Stomach smooth muscle (tissue), 2 donors: ENCODE measurements at regions not wholly inside any gene's neighbourhood (a gene's known extent, or its start where the extent isn't known, plus 50 kb on each side); places are given as distances from the start of the nearest gene placed in this dataset.

Experiments
- H3K27ac ChIP-seq: one replicate; pipeline ENCODE4 v1.7.0; 2013; ENCODE audit warnings: mild to moderate bottlenecking, low read length, inconsistent platforms
- H3K27me3 ChIP-seq, 2 donors: one replicate each; pipeline ENCODE4 v1.7.0; 2013; ENCODE audit warnings: low read length in 2 of 2; ENCODE audit not compliant: insufficient read depth in 2 of 2, control insufficient read depth in 1 of 2
- H3K36me3 ChIP-seq, 2 donors: one replicate each; pipeline ENCODE4 v1.7.0; 2013; ENCODE audit warnings: low read length in 2 of 2; ENCODE audit not compliant: control insufficient read depth in 2 of 2, insufficient read depth in 2 of 2
- H3K4me1 ChIP-seq: one replicate; pipeline ENCODE4 v1.7.0; 2013; ENCODE audit warnings: low read length; ENCODE audit not compliant: control insufficient read depth, insufficient read depth
- H3K4me3 ChIP-seq, 2 donors: one replicate each; pipeline ENCODE4 v1.7.0; 2013; ENCODE audit warnings: low read length in 2 of 2
- H3K9ac ChIP-seq, 2 donors: one replicate each; pipeline ENCODE4 v1.7.0; 2013; ENCODE audit warnings: low read length in 2 of 2, mild to moderate bottlenecking in 1 of 2
- H3K9me3 ChIP-seq, 2 donors: one replicate each; pipeline ENCODE4 v1.7.0; 2013; ENCODE audit warnings: low read length in 2 of 2; ENCODE audit not compliant: control insufficient read depth in 2 of 2
- donor health status: healthy.
- donor health status: Pancreatic carcinoma.

- H3K4me3 ChIP-seq = no peak overlapping the region
- H3K36me3 ChIP-seq = no peaks in the 10 kb centered on the region
- no peaks in the 10 kb centered on the region for H3K27me3 ChIP-seq
- H3K9me3 ChIP-seq = no peaks in the 10 kb centered on the region
- H3K27ac ChIP-seq = no peak overlapping the region
- H3K4me1 ChIP-seq = no peaks in the 10 kb centered on the region
- no peak overlapping the region for H3K9ac ChIP-seq
These were observed 192.2 kb upstream of the CPEB2 start for GRCh38 chr4:14810121-14810520.

- H3K27me3 ChIP-seq = no peaks in the 10 kb centered on the region
- no peak overlapping the region for H3K9ac ChIP-seq
- H3K27ac ChIP-seq = no peak overlapping the region
- H3K4me3 ChIP-seq = no peak overlapping the region
- H3K9me3 ChIP-seq = no peaks in the 10 kb centered on the region
- H3K36me3 ChIP-seq = no peaks in the 10 kb centered on the region
- no peaks in the 10 kb centered on the region for H3K4me1 ChIP-seq
These were observed 191.7 kb upstream of the CPEB2 start for GRCh38 chr4:14810568-14810967.

- Histone ChIP-seq H3K4me3 (no peak overlapping the region), H3K9ac (no peak overlapping the region), H3K4me1 (peaks cover 7% of the 10 kb centered on the region), H3K9me3 (no peaks in the 10 kb centered on the region), H3K27me3 (no peaks in the 10 kb centered on the region), H3K36me3 (no peaks in the 10 kb centered on the region), H3K27ac (no peak overlapping the region)
These were observed 190.2 kb upstream of the CPEB2 start for GRCh38 chr4:14812101-14812500.

GRCh38 chr4:14816623-14817261 is 185.5 kb upstream of the CPEB2 start:
- Histone ChIP-seq H3K9me3 (no peaks in the 10 kb centered on the region), H3K9ac (no peak overlapping the region), H3K36me3 (no peaks in the 10 kb centered on the region), H3K27me3 (no peaks in the 10 kb centered on the region), H3K4me3 (no peak overlapping the region), H3K27ac (no peak overlapping the region), H3K4me1 (peaks cover 7% of the 10 kb centered on the region)

- Histone ChIP-seq H3K36me3 (no peaks in the 10 kb centered on the region), H3K27ac (no peak overlapping the region), H3K9me3 (no peaks in the 10 kb centered on the region), H3K27me3 (no peaks in the 10 kb centered on the region), H3K4me1 (peaks cover 10% of the 10 kb centered on the region), H3K9ac (no peak overlapping the region), H3K4me3 (no peak overlapping the region)
These were observed 178.1 kb upstream of the CPEB2 start for GRCh38 chr4:14824189-14824588.

- Histone ChIP-seq H3K9me3 (no peaks in the 10 kb centered on the region), H3K27me3 (no peaks in the 10 kb centered on the region), H3K27ac (no peak overlapping the region), H3K4me1 (peaks cover 15% of the 10 kb centered on the region), H3K36me3 (no peaks in the 10 kb centered on the region), H3K9ac (no peak overlapping the region), H3K4me3 (no peak overlapping the region)
These were observed 175.2 kb upstream of the CPEB2 start for GRCh38 chr4:14827111-14827510.

- H3K9me3 ChIP-seq = no peaks in the 10 kb centered on the region
- H3K36me3 ChIP-seq = no peaks in the 10 kb centered on the region
- no peaks in the 10 kb centered on the region for H3K27me3 ChIP-seq
- H3K9ac ChIP-seq = no peak overlapping the region
- H3K27ac ChIP-seq = no peak overlapping the region
- H3K4me1 ChIP-seq = peaks cover 15% of the 10 kb centered on the region
- H3K4me3 ChIP-seq = no peak overlapping the region
These were observed 172.5 kb upstream of the CPEB2 start for GRCh38 chr4:14829795-14830194.

- Histone ChIP-seq H3K27ac (no peak overlapping the region), H3K27me3 (no peaks in the 10 kb centered on the region), H3K4me3 (no peak overlapping the region), H3K9me3 (no peaks in the 10 kb centered on the region), H3K4me1 (peaks cover 15% of the 10 kb centered on the region), H3K36me3 (no peaks in the 10 kb centered on the region), H3K9ac (no peak overlapping the region)
These were observed 170.9 kb upstream of the CPEB2 start for GRCh38 chr4:14831416-14831815.

- no peaks in the 10 kb centered on the region for H3K27me3 ChIP-seq
- H3K9ac ChIP-seq = no peak overlapping the region
- H3K9me3 ChIP-seq = no peaks in the 10 kb centered on the region
- H3K27ac ChIP-seq = no peak overlapping the region
- no peak overlapping the region for H3K4me3 ChIP-seq
- H3K4me1 ChIP-seq = peaks cover 5% of the 10 kb centered on the region
- H3K36me3 ChIP-seq = no peaks in the 10 kb centered on the region
These were observed 169.2 kb upstream of the CPEB2 start for GRCh38 chr4:14833053-14833452.

- Histone ChIP-seq H3K9me3 (no peaks in the 10 kb centered on the region), H3K9ac (no peak overlapping the region), H3K27me3 (no peaks in the 10 kb centered on the region), H3K36me3 (no peaks in the 10 kb centered on the region), H3K27ac (no peak overlapping the region), H3K4me1 (peaks cover 5% of the 10 kb centered on the region), H3K4me3 (no peak overlapping the region)
These were observed 167.9 kb upstream of the CPEB2 start for GRCh38 chr4:14834382-14834781.

- Histone ChIP-seq H3K9me3 (no peaks in the 10 kb centered on the region), H3K27ac (no peak overlapping the region), H3K27me3 (no peaks in the 10 kb centered on the region), H3K4me3 (no peak overlapping the region), H3K36me3 (no peaks in the 10 kb centered on the region), H3K4me1 (peaks cover 5% of the 10 kb centered on the region), H3K9ac (no peak overlapping the region)
These were observed 167.0 kb upstream of the CPEB2 start for GRCh38 chr4:14835288-14835687.
